ENCODE measurements at regions not wholly inside any gene's neighbourhood (a gene's known extent, or its start where the extent isn't known, plus 50 kb on each side); places are given as distances from the start of the nearest gene placed in this dataset.
A peak's percentile ranks its signal among the peaks of the same experiment; 100 is the strongest.
"Not testable (repeated sequence)": the region's sequence is repeated elsewhere in the genome, so short reads cannot be mapped to it uniquely, and the experiment has no call there.

DNA sequence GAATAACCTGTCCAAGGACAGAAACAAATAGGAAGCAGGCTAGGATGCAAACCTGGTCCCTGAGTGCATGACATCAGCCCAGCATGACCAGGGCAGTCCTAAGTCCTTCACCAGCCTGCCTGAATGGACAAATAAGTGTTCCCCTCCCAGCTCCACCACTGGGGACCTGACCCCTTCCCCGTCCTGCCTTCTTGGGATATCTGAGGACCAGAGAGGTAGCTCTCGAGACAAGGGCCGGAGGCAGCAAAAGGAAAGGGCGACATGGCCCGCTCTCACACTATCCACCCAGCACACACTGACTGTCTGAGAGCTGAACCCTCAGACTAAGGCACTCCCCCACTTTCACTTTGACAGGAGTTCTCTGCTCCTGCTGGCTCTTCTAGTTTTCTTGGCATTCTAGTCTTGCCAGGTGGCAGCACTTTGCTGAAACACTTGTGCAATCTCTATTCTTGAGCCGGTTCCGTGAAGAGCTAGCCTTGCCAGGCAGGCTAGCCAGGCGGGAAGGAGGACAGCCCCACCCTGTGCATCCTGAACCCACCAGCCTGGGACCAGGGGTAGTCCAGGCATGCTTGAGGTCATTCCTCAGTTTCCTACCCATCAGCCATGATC is 251.1 kb upstream of the RAB4A start:
- H3K4me3 ChIP-seq (replicated peaks in 1 of 3) = no peak overlapping the region
- TF ChIP-seq POLR2A (IDR thresholded peaks at IDR 0.05) (no peak), CTCF (IDR thresholded peaks at IDR 0.05) (peak in 3 of 6 experiments; percentile 2 to 24 (median 8))
- intact Hi-C loops (cut with DNase I) = no loop called here
- WGBS, 2 donors = 25 to 46% methylated on average over 8 of the region's 8 CpGs
- DNase-seq = peak; percentile 82 to 85
- peaks cover 5 to 17% of the 10 kb centered on the region in 2 donors for H3K4me1 ChIP-seq
- H3K36me3 ChIP-seq = no peaks in the 10 kb centered on the region
- no peaks in the 10 kb centered on the region for H3K27me3 ChIP-seq
- H3K9me3 ChIP-seq = no peaks in the 10 kb centered on the region
- H3K27ac ChIP-seq = no peak overlapping the region

DNA sequence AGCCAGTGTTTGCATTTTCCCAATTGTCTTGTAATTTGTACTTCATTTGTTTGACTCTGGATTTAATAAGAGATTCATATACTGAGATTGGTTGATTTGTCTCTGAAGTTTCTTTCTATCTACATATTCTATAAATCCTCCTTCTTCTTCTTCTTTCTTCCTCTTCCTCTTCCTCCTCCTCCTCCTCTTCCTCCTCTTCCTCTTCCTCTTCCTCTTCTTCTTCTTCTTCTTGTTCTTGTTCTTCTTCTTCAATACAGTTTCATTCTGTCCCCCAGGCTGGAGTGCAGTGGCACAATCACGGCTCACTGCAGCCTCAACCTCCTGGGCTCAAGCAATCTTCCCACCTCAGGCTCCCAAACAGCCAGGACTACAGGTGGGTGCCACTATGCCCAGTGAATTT is 249.9 kb upstream of the RAB4A start:
- H3K27ac ChIP-seq; H3K36me3 ChIP-seq; H3K9me3 ChIP-seq; H3K4me3 ChIP-seq (replicated peaks in 1 of 3); H3K27me3 ChIP-seq; intact Hi-C loops (cut with DNase I); DNase-seq: not testable (repeated sequence)
- peaks cover 5 to 21% of the 10 kb centered on the region in 2 donors for H3K4me1 ChIP-seq
- WGBS, 2 donors = 90 to 100% methylated on average over 1 of the region's 1 CpG

GRCh38 chr1:229022595-229023333 is 248.1 kb upstream of the RAB4A start:
- no peak for DNase-seq
- no peak for TF ChIP-seq POLR2A (IDR thresholded peaks at IDR 0.05)
- no peak for TF ChIP-seq CTCF (IDR thresholded peaks at IDR 0.05)
- Histone ChIP-seq H3K27ac (no peak overlapping the region), H3K4me1 (peaks cover 5 to 22% of the 10 kb centered on the region in 2 donors), H3K27me3 (no peaks in the 10 kb centered on the region), H3K9me3 (no peaks in the 10 kb centered on the region), H3K36me3 (no peaks in the 10 kb centered on the region), H3K4me3 (replicated peaks in 1 of 3) (no peak overlapping the region)
- WGBS, 2 donors = 81 to 84% methylated on average over 8 of the region's 8 CpGs
- intact Hi-C loops (cut with DNase I) = no loop called here

DNA sequence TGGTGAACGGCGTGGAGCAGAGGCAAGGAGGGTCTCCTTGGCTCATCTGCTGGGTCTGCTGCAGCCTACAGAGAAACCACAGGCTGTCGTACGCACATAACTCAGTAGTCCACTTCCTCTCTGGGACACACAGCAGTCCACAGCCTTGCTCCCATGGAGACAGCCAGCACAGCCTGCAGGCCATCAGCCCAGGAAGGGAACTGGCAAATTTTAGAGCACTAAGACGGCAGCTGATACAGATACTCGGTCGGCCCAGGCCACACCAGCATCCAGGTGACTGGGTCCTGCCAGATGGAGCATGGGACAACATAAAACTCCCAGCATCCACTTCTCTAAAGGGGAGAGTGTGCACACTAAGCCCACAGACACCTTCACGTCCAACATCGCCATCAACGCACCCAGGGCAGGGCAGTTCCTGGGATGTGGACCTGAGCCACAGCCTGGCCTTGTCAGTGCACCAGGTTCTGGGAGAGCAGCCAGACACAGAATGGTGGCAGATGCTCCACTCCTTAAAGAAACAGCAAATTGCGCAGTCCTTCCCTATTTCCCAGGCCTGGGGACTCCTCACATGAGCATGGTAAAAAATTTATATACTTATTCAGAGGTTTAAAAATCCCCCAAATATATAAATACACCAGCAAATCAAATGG is 247.1 kb upstream of the RAB4A start:
- no peaks in the 10 kb centered on the region for H3K9me3 ChIP-seq
- intact Hi-C loops (cut with DNase I) = no loop called here
- H3K4me3 ChIP-seq (replicated peaks in 1 of 3) = no peak overlapping the region
- no peaks in the 10 kb centered on the region for H3K36me3 ChIP-seq
- no peak for TF ChIP-seq POLR2A (IDR thresholded peaks at IDR 0.05)
- no peak for TF ChIP-seq CTCF (IDR thresholded peaks at IDR 0.05)
- no peak for DNase-seq
- H3K27me3 ChIP-seq = no peaks in the 10 kb centered on the region
- 91 to 93% methylated on average over 7 to 8 of the region's 11 CpGs for WGBS, 2 donors
- H3K27ac ChIP-seq = no peak overlapping the region
- H3K4me1 ChIP-seq = peaks cover 5 to 24% of the 10 kb centered on the region in 2 donors

GRCh38 chr1:229024528-229025130 is 246.3 kb upstream of the RAB4A start:
- WGBS, 2 donors = 76 to 95% methylated on average over 8 to 13 of the region's 13 CpGs
- no peak overlapping the region for H3K4me3 ChIP-seq (replicated peaks in 1 of 3)
- H3K9me3 ChIP-seq = no peaks in the 10 kb centered on the region
- intact Hi-C loops (cut with DNase I) = no loop called here
- H3K27me3 ChIP-seq = no peaks in the 10 kb centered on the region
- no peaks in the 10 kb centered on the region for H3K36me3 ChIP-seq
- H3K4me1 ChIP-seq = peaks cover 5 to 24% of the 10 kb centered on the region in 2 donors
- peak in 1 of 2 donors; percentile 21 for DNase-seq
- H3K27ac ChIP-seq = no peak overlapping the region
- TF ChIP-seq CTCF (IDR thresholded peaks at IDR 0.05) (no peak), POLR2A (IDR thresholded peaks at IDR 0.05) (no peak)
